HG02970 (cell line): ENCODE measurements at regions not wholly inside any gene's neighbourhood (a gene's known extent, or its start where the extent isn't known, plus 50 kb on each side); places are given as distances from the start of the nearest gene placed in this dataset.
"Not testable (repeated sequence)": the region's sequence is repeated elsewhere in the genome, so short reads cannot be mapped to it uniquely, and the experiment has no call there.

Experiments
- ATAC-seq: cut with Tn5 transposase; IDR thresholded peaks from one replicate; pipeline ENCODE4 v1.9.1; 2021; ENCODE audit warnings: mild to moderate bottlenecking, moderate library complexity, moderate number of reproducible peaks; ENCODE audit not compliant: unreplicated experiment, low FRiP score

DNA sequence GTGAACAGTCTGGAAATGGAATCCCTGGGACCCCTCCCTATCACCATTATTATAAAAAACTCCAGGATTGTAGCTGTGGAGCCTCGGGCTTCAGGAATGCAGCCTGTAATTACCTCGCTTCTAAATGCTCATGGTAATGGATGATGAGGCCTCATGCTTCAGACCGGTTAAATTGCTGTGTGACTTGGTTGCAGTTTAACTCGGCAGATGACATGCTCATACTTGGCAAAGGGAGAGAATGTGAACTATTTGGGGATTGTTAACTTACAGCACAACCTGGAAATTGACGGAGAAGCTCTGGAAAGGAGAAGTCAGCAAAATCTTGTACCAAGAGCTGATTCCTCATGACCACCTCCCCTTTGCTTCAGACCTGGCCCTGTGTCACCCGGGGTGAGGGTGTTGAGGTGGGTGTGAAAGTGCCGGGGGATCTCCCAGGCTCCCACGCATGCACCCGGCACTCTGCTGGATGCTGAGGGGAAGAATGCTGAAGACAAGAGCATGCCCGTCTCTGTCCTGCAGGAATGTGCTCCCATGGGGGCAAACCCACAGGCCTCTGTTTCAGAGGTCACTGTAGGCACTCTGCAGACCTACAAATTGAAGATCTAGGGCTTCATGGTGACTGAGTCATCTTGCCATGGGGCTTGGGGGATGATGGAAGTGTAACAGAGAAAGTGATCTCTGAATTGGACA lies 364.8 kb downstream of the RPS6KC1 start:
- no peak for ATAC-seq

DNA sequence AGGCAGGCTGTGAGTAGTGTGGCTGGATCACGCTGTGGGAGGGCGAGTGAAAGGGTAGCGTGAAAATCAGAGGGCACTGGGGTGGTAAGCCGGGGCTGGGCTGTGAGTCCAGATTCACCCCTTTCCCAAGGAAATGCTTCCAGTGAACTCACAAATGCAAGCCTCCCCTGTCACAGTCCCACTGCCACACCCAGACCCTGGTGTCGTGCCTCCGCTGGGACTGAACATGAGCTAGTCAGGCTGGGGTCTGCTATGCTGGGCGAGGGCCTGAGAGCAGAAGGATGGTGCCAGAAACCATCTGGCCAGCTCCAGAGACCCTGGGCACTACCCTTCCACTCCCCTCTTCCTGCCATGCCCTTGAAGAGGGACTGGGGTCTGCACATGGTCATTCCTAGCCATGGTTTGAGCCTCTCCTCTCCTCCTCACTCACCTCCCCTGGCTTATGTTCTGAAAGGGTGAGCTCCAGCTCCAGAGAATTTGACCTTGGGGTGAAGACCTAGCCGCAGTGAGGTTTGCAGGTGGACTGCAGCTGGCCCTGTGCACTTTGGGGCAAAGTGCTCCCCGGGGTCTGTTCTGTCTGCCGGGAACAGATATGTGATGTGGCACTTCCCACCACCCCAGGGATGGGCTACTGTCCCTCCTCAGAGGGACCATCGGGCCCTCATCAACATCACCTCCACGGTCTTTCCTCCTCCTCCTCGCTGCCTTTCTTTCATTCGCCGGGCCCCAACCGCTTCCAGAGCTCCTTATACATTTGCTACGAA lies 365.6 kb downstream of the RPS6KC1 start:
- ATAC-seq, result no peak

DNA sequence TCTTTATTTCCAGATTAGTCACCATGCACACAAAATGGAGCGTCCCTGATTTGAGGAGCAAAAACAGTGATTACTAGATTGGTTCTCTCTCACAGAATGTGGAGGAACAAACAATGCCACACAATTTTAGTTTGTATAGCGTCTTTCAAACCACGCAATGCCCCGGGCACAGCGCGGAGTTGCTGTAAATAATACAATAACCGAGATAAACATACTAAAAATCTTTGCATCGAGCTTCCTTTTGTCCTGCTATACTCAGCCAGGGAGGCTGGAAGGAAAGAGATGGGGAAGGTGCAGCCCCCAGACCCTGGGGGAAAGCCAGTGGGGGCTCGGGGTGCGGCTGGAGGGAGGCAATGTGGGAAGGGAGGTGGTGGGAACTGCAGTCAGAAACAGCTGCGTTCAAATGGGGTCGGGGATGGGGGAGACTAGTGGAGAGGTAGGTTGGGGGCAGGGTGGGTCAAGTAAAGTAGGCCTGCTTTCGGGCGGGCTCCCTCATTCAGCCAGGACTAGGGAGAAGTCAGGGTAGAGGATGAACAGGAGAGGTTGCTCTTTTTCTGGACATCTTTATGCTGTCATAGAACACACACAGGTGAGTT lies 366.3 kb downstream of the RPS6KC1 start:
- no peak for ATAC-seq

DNA sequence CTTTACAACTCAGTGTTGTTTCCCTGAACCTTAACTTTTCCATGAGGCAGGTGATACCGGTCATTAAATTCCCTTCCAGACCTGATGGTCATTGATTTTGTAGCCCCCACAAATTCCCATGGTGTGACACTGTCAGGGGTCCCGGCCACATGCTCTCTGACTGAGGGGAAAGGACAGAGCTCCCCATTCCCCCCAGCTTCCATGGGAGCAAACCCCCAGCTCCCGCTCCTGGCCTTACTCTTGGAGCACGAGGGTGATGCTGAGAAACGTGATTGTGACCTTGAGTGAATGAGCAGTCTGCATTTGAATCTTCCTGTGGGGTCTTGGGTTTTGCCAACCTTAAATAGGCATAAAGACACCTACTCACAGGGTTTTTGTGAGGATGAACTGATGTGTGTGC lies 366.8 kb downstream of the RPS6KC1 start:
- no peak for ATAC-seq

DNA sequence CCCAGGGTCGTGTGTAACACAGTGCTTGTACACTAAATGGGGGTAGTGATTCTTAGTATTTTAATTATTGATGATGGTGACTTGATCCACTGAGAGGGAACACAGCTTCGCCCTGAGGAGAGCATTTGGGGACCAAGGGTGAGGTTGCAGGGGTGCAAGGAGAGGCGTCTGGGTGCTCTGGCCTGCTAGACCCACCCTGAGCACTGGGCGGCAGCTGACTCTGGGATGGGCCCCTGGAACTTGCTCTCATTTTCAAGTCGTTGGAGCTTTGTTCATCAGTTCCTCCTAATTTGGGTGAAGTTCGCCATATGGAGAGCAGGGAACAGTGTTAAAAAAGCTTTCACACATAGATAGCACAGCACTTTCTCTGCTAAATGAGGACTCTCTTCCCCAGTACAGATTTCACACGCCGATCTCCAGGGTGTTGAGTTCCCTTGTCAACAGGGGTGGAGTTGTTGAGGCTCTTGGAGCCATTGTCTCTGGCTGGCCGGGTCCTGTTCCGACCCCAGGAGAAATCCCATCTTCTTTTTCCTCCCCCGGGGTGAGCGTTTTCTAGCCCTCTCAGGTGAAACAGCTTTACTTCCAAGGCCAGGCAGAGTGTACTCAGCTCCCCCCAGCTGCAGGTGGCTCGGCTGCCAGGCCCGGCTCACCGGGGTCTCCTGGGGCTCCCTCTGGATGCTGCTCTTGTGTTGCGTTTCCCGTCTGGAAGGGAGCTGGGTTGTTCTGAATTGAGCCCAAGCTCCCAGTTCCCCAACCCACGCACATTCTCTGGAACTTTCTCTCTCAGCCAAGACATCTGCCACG lies 367.4 kb downstream of the RPS6KC1 start:
- no peak for ATAC-seq

DNA sequence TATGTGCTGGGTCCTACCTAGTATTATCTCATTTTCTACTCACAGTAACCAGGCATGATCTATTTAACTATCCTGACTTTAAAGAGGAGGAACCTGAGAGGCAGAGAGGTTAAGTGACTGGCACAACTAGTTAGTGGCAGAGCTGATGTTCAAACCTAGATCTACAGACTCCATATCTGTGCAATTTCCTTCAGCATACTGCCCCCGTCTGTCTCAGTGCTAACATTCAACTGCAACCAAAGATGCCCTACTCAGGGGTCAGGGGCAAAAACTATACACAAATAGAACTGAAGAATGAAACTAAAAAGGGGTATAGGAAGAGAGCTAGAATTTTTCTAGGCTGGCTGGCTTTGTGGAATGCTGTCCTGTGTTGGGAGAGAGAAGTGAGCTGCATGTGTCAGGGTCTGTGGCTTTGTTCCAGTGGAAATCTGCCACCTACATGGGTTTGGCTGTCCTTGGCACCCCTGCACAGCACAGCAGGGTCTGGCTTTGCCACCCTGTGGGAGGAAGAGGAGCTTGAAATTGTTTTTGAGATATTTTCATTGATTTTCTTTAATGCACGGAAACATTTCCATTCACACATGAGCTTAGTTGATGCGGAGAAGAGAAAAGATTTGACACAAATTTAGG lies 368.5 kb downstream of the RPS6KC1 start:
- no peak for ATAC-seq

DNA sequence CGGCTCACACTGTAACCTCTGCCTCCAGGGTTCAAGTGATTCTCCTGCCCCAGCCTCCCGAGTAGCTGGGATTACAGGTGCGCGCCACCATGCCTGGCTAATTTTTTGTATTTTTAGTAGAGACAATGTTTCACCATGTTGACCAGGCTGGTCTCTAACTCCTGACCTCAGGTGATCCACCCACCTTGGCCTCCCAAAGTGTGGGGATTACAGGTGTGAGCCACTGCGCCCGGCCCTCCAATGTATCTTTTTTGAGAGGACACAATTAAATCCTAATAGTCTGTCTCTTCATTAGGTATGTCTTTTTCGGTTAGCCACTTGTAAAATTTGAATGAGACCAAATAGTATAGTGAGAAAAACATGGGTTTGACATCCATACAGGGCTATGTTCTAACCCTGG lies 370.1 kb downstream of the RPS6KC1 start:
- ATAC-seq, result not testable (repeated sequence)

DNA sequence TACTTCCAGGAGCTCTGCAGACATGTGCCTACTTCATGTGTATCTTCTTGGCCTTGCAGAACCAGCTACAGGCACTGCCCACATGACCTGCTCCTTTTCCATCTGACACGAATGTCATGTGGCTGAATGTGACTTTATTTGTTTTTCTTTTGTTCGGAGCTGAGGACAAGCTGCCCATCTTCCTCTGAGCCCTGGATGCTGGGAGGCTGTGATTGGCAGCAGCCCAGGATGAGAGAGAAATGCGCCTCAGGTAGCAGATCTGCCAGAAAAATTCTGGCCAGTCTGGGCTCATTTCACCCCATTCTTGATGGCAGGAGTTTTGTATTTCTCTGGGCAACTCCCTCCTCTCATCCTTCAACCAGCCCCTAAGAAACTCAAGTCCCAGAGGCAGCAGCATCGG lies 372.0 kb downstream of the RPS6KC1 start:
- no peak for ATAC-seq

DNA sequence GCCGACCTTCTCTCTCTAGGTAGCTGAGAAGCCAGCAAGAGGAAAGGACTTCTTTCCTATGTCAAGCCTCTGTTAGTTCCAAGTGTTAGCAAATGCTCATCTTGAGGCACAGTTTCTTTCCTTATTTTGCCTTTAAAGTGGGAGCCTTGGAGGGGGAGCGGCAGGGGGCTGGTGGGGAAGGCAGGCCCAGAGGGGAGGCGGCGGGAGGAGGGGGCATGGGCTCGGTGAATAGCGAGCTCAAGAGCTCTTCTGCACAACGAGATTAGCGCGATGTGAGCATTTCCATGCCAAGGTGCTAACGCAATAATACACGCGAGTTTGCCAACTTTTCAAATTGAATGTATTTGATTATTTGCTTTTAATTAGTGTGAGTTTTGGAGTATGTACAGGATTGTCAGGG lies 372.6 kb downstream of the RPS6KC1 start:
- ATAC-seq, result no peak

DNA sequence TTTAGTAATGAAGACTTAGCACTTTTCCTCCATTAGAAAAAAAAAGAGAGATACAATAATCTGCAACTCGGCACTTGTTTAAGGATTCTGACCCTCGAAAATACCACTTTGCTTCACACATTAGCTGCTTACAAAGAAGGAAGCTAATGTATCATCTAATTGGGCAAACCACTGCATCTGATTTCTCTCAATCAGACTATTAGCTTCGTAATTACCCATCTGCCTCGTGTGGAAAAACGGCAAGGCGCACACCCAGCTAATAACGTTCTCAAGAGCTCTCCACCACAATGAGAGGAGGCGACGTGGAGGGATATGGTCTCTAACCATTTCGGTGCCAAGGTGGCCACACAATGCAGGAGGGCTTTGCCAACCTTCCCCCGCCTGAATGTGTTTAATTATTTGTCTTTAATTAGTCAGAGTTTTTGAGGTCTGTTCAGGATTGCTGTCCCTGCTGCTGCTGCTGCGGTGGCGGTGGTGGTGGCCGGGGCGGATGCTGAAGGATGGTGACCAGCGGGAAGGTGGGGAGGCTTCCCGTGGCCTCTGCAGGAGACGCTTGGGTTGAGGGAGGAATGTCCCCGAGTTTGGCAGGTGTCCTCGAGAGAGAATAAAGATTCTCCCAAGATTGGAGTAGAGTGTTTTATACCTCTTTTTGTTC lies 374.5 kb downstream of the RPS6KC1 start:
- ATAC-seq, result no peak

DNA sequence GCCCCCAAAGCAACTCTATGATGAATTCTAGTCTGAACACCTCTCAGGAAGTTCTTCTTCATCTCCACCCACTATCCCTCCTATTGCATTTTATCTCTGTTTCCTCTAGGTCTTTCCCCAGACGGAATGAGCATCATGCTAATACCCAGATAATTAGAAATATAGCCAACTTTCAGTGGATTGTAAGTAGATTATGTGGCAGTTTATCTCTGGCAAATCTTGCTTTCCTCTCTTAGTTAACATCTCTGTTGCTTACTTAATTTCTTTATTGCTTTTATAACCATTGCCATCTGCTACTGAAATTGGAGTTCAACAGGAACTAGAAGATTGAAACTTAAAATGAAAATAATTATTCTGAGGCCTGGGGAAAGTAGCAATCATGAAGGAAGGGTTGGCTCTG lies 378.6 kb downstream of the RPS6KC1 start:
- no peak for ATAC-seq

DNA sequence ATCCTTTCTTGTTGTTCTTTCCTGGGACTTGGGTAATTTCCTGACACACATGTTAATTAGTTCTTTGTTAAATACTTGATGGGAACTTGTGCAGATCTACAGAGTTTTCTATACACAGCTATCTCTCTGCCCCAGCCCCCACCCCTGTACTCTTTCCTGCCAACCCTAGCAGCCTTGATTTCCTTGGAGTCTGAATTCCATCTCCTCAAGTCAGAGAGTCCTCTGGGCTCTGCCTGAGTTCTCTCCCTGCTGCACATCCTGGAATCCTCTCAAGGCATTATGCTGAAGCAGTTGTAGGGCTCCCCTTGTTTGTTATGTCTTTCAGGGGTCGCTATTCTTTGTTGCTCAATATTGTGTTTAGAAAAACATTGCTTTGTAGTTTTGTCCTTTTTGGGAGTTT lies 384.7 kb downstream of the RPS6KC1 start:
- ATAC-seq, result no peak

DNA sequence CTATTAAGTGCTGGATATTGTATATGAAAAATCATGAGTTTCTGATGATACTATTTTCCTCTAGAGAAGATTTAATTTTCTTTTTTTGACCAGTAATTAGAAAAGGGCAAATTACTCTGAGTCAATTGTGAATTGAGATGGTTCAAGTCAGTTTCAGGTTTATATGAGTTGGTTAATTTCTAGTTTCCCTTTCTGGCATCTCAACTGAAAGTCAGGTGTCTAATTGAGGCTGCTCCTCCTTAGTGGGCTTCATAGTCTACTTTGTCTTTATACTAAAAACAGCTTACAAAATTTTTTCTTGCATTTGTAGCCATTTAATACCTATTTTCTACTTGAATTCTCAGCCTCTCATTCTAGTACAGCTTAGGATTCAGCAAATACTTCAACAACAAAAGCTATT lies 387.3 kb downstream of the RPS6KC1 start:
- ATAC-seq, result no peak

DNA sequence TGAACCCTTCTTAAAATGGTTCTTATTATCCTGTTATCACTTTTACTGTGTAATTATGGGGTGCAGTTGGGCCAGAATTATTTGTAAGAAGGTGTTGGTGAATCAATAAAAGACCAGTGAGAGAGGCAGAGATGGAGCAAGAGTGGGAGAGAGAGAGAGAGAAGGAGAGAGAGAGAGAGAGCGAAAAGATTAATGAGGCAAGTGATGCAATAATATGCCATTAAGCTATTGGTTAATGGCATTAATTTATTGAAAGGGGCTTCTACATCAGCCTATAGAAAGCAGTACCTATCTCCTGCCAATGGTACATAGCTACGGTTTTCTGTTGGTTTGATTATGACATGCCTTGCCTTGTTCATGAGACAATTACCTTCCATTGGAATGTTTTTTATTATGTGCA lies 388.7 kb downstream of the RPS6KC1 start:
- no peak for ATAC-seq

DNA sequence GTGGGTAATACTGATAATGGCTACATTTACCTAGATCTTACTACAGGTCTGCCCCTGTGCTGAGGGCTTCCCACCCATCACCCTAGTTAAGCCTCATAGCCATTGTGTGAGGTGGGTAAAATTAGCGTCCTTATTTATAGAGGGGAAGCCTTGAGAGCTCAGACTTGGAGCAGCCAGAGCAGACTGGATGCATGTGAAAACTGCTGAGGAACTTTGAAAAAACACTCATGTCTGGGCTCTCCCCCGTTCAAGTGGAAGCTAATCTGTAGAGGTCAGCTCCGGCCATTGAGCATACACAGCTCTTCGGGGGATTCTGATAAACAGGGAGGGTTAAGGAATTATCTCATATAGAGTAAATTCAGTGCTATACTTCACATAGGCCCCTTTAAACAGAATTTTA lies 389.7 kb downstream of the RPS6KC1 start:
- no peak for ATAC-seq

DNA sequence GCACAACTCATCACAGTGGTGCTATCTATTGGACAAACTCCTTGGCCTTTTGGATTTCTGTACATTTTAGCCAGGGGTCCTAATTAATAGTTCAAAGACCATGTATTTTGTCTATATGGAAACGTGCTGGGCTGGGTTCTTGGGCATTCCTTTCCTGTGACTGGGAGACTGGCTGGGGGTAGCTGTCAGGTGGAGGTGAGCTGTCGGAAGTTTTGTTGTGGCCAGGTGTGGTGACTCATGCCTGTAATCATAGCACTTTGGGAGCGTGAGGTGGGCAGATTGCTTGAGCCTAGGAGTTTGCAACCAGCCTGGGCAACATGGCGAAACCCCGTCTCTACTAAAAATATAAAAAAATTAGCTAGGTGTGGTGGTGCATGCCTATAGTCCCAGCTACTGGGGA lies 392.4 kb downstream of the RPS6KC1 start:
- ATAC-seq, result no peak

DNA sequence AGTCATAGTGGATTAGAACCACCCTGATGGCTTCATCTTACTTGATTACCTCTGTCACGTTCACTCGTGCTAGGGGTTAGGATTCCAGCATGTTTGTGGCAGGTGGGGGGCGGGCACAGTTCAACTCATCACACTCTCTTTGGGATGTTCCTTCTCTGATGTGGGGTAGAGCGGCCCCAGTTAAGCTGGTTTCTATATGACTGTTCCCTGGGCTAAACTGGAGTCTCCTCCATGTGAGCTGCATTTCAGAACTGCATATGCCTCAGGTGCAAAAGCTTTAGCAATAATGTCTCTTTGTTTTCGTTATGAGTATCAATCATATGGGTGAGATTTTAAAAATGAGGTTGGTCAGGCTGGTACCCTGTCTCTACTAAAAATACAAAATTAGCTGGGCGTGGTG lies 393.2 kb downstream of the RPS6KC1 start:
- ATAC-seq, result no peak

DNA sequence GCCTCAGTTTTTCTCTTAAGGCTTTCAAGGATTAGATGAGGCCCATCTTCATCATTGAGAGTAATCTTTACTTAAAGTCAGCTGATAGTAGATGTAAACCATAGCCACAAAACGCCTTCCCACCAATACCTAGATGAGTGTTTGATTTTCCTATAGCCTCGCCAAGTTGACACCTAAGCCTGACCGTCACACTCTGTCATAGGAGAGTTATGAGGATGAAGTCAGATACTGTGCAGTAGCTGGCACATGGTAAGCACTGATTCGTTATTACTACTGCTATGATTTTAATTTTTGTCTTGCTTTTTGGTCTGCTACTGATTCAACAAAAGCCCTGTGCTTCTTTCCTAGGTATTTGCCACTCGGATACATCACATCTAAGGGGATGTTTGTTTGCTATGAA lies 395.5 kb downstream of the RPS6KC1 start:
- ATAC-seq, result no peak

DNA sequence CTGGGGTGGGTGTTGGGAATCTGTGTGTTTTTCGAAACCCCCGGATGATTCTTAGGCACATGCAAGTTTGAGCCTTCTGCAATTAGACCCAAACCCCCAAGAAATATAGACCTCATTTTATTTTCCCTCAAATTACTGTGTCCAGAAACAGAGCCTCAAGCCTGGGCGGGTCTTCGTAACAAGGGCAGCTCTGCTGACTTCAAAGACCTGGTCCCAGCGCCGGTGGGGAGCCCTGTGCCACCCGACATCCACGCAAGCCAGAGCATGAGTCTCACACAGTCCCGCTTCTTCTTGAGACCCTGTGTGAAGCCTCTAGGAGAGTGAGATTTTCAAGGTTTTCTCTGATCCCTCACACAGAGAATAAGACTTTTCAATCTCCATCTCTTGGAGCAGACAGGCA lies 397.3 kb downstream of the RPS6KC1 start:
- no peak for ATAC-seq

DNA sequence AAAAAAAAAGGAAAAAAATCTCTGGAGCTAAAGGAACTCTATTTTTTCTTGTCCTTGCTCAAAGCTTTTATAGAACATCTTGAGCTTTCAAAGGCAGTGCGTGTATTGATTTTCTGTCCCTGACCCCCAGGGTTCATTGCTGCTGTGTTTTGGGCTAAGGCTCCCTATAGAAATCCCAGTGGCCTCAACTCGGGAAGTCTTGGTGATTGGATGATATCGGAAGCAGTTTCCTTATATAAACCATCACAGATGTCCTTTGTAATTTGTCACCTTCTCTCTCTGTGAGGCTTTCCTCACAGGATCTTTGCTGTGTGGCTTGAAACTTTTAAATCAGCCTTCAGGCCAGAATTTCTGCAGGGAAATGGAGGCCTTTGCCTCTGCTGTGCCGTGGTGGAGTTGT lies 397.7 kb downstream of the RPS6KC1 start:
- no peak for ATAC-seq
